ENCODE measurements at regions not wholly inside any gene's neighbourhood (a gene's known extent, or its start where the extent isn't known, plus 50 kb on each side); places are given as distances from the start of the nearest gene placed in this dataset.

DNA sequence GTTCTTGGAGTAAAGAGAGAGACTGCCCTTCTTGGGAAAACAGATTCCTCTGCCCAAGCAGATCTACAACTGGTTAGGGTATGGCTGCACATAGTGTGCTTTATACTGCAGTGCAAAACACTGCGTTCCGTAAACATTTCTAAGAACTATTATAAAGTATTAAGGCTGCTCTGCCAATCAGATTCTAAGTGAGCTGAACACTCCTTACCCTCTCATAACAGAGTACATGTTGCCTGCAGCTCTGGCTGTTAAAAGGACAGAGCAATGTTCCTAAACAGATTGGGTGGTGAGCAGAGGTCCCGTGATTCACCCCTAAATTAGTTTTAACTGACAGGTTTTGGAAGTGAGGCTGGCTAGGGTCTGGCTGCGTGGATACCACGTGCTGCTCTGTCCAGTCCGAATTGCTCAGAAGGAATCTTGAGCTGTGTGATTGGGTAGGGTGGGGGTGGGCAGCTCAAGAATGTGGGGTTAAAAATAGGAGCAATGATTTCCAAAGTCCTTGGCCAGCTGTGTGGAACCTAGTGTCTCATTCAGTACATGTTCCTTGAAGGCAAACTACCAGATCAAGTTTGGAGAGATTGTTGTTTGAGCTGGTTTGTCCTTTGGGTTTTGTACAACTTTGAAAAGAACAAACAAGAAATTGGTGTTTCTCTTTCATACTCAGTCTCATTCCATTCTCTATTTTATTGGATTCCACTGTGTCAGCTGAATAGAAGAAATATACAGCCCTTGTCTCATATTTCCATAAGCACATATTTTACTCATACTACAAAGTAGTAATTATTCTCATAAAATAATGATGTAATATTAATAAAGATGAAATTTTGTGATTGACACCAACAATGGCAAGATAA, 497.6 kb upstream of the CD180 start:
- DNase-seq (ENCODE audit: low spot score) = no peak

DNA sequence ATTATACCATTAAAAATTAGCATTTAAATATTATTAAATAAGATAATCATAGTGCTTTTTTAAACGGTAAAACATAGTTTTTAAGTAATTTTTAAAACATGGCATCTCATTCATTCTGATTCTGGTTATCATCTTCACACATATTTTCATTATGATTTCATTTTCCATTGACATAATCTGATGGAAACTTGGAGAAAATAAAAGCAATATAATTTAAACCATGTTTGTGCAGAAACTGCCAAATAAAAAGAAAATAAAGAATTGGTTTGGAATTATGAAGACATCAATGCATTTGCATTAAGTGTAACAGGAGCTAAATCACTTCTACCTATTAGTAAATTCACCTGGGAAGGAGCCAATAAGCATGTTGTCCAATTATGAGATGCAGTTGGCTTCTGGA, 490.1 kb upstream of the CD180 start:
- no peak for DNase-seq (ENCODE audit: low spot score)

- DNase-seq (ENCODE audit: low spot score) = no peak
Observed at GRCh38 chr5:67681703-67682102, 485.1 kb upstream of the CD180 start.

DNA sequence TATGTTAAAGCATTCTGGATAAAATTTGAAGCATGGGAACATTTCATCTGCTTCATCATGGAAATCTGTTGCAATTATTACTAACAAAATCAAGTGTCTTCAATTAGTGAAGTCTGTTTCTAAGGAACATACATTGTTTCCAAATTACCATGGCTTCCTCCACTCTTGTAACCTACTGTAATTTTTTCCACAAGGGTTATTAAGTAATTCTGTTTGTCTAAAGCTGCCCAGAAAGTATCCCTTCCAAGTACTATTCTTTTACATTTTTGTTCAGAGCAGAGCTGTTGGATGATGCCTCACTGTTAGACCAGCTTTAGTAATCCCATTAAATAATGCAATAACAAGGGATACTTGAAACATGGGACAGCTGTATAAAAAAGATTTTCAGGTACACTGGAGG, 483.5 kb upstream of the CD180 start:
- DNase-seq (ENCODE audit: low spot score) = no peak

GRCh38 chr5:67679184-67679841, 482.7 kb upstream of the CD180 start:
- no peak for DNase-seq (ENCODE audit: low spot score)

DNA sequence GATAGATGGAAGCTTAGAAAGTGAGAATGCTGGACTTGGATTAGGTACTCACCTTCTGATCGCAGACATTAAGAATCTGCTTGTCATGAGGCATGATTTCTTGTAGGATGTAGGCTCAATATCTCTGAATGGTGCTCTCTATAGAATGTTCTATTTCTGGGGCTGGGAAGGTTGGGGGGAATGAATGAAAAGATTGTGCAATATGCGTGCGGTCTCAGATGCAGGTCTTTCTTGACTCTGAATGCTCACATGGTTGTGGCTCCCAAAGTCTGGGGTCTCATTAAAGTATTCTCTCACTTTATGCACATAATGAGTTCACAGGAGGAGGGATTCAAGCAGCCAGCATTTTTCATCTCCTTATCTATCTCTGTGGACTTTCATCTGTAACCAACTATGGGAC, 482.0 kb upstream of the CD180 start:
- DNase-seq (ENCODE audit: low spot score) = no peak

- no peak for DNase-seq (ENCODE audit: low spot score)
Observed at GRCh38 chr5:67677422-67677970, 480.9 kb upstream of the CD180 start.

GRCh38 chr5:67676863-67677262, 480.3 kb upstream of the CD180 start:
- no peak for DNase-seq (ENCODE audit: low spot score)

DNA sequence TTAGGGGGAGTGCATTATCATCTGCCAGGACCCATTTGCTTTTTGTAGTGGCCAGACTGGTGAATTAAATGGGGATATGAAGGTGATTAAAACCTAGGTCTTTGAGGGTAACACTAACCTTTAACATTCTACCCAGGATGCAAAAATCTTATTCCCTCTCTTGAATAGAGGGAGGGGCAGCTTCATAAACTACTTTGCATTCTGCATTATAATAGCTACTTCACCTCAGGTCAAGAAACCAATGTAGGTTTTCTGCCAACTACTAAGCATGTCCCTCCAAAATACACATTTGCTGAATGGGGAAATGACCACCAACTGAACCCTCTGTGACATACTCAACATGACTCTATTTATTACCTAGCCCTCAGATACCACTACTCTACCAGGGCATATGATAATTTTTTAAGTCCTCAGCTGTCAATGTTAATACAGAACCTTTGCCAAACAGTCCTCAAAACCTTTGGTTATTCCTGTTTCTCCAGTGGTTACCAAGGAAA, 477.6 kb upstream of the CD180 start:
- no peak for DNase-seq (ENCODE audit: low spot score)

DNA sequence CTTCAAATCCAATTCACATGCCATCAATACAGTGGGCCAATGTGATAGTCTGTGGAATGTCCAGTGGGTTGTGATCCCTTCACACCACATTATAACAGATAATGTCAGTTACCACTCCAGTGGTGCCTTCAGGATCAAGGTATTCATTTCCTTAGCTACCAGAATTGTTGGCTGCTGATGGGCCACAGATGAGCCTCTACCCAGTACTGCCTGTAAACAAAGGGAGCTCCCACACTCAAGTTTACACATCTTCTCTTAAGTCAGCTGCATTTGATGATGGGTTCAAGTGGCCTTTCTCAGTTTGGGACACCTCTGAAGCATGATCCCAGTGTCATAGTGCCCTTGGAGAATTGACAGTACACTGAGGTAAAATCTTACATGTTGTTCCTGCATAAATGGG, 477.0 kb upstream of the CD180 start:
- DNase-seq (ENCODE audit: low spot score) = no peak

- DNase-seq (ENCODE audit: low spot score) = no peak
Observed at GRCh38 chr5:67673180-67673579, 476.6 kb upstream of the CD180 start.

DNA sequence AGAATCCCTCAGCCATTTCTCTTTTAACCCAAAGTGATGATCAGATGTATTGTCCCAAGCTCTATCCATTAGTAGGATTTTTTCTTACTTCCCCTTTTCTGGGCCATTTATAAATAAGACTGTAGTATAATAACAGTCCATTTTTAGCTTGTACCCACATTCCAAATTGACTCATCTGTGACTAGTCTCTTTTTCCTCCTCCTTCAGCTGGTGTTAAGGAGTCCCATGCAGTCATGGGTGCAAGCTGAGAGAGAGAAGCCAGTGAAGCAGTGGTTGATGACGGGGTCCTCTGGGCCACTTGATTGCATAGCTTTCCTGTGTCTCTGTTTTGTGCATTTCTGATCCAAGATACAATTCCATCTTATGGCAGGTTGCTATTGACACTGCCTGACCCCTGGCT, 476.0 kb upstream of the CD180 start:
- DNase-seq (ENCODE audit: low spot score) = no peak

GRCh38 chr5:67669916-67670315, 473.3 kb upstream of the CD180 start:
- DNase-seq (ENCODE audit: low spot score) = no peak

DNA sequence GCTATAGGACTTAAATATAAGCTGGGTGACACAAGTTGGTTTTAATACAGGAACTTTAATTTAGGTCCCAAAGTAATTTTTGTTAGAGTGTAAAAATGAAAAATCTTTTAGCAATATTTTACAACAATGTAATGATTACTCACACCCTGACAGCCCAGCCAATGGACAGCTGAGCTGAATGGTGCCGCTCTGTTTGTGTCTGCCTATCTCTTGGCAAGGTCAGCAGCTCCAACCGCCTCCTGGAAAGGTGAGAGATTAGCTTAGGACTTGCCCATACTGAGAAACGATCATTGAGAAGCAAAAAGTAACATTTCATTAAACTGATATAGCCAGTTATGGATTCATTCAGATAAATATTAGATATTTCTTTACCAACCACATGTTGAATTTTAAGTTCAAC, 463.6 kb upstream of the CD180 start:
- DNase-seq (ENCODE audit: low spot score) = no peak

DNA sequence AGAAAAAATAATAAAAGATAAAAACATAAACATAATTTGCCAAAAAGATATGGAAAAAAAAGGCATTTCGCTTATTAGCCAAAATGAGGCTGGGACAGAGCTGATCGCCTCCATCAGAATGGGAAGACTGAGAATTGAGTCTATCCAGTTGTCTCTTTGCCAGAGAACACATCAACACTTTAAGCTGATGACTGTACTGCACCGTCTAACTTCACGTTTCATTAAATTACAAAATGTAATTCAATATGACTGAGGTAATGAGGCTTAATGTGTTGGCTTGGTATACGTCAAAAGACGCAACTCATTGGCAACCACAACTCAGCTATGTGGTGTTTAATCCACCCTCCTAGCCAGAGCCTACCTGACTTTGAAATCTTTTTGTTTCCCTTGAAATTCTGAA, 462.7 kb upstream of the CD180 start:
- no peak for DNase-seq (ENCODE audit: low spot score)

DNA sequence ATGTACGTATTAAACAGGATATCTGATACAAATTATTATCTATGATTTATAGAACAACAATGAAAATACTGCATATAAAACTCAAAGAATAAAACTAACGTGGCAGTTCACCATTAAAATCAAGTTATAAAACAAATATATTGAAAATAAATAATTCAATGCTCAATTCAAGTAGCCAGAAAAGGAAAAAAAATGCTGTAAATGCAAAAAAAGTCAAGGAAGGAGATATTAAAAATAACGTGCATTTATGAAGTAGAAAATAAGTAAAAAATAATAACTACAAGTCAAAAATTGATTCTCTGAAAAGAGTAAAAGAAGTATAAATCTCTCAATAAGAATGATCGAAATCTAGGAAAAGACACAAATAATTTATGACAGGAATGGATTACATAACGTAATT, 460.5 kb upstream of the CD180 start:
- no peak for DNase-seq (ENCODE audit: low spot score)

GRCh38 chr5:67652201-67652600, 455.6 kb upstream of the CD180 start:
- DNase-seq (ENCODE audit: low spot score) = no peak

DNA sequence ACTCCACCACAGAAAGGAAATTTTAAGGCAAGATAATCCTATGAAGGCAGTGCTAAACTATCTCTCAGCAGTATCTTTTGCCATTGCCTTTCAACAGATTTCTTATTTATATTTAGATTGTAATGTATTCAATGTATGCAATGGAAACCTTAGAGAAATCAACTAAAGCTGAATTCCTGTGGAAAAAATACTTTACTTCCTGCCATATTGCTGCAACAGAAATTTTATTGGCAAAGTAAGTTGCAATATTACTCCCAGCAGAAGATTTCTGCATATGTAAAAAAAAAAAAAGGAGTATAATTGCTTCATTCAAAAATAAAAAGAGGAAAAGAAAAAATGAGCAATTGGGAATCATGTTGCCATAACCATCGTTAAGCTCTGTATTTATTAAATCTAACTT, 454.6 kb upstream of the CD180 start:
- no peak for DNase-seq (ENCODE audit: low spot score)

- DNase-seq (ENCODE audit: low spot score) = no peak
Observed at GRCh38 chr5:67648201-67648671, 451.6 kb upstream of the CD180 start.

DNA sequence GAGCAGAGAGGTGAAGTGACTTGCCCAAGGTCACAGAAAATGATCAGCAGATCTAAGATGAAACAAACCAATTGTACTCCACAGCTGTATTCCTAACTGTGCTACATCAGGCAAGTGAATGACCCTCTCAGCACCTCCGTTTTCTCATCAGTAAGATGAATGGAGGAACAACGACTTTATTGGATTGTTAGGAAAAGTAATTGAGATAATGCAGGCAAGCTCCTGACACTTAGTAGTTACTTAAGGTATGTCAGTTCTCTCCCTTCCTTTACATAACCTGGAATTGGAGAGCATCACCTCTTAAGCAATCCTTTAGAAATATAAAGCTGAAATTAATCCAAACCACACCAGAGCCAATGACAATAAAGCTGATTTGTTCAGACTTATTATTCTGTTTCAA, 451.2 kb upstream of the CD180 start:
- DNase-seq (ENCODE audit: low spot score) = no peak

DNA sequence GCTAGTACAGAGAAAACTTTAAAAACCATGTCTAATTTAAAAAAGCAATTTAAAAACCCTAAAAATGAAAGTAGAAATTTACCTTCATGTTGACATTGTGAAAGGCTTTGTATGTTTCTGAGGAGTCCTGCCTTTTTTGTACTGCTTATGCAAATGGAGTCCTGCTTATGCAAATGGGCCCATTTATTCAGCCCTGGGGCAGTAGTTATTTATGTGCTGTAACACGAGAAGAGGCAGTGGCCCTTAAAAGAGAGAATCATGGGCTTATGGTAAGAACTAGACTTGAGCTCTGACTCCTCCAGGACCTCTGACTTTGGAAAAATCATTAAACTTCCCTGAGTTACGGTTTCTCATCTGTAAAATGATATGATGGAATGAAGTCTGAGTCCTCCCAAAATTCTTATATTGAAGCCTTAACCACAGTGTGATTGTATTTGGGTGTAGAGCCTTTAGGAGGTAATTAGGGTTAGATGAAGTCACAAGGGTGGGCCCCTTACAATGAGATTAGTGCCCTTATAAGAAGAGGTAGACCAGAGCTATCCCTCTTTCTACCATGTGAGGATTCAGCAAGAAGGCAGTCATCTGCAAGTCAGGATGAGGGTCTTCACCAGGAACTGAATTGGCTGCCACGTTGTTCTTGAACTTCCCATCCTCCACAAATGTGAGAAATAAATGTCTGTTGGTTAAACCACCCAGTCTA, 447.8 kb upstream of the CD180 start:
- DNase-seq (ENCODE audit: low spot score) = no peak

GRCh38 chr5:67643536-67643935, 446.9 kb upstream of the CD180 start:
- no peak for DNase-seq (ENCODE audit: low spot score)

DNA sequence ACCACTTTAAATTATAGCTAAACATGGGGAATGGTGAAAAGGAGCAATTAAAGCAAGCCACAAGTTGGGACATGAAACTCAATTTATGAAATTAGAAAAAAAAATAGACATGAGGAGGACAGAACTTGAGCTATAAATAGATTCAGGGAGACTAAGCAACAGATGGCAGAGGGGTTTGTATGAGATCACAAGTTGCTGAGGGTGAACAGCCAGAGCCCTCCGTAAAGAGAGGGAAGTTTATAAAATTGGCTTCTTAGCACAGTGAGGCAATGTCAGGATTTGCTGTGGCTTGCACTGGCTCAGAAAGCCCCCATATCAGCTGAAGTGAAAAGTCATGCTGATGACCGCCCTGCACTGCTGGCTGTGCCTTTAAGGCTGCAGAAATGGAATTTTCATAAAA, 443.4 kb upstream of the CD180 start:
- no peak for DNase-seq (ENCODE audit: low spot score)

Data from CD4-positive, alpha-beta T cell treated with Interleukin-6 at 100 ng/mL for 8 hours (primary cell).